Stimulated activated CD8-positive, alpha-beta memory T cell treated with anti-CD3 and anti-CD28 coated beads, Interleukin-4, amount 100 ng/mL, for 4 hours (primary cell): ENCODE measurements at regions not wholly inside any gene's neighbourhood (a gene's known extent, or its start where the extent isn't known, plus 50 kb on each side); places are given as distances from the start of the nearest gene placed in this dataset.

Experiments
- DNase-seq, 2 donors: peaks; one replicate each; pipeline ENCODE4 v3.0.0-alpha.2; 2020; ENCODE audit warnings: low read depth in 2 of 2, low spot score in 1 of 2

DNA sequence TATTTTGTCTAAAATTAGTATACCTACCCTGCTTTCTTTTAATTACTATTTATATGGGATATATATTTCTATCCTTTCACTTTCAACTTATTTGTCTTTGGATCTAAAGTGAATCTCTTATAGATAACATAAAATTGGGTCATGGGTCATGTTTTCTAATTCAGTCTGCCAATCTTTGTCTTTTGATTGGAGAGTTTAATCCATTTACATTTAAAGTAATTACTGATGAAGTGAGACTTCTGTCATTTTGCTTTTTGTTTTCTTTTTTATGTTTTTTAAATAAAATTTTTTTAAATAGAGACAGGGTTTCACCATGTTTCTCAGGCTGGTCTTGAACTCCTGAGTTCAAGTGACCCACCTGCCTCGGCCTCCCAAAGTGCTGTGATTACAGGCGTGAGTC, 50.5 kb upstream of the PRDM1 start:
- no peak for DNase-seq

DNA sequence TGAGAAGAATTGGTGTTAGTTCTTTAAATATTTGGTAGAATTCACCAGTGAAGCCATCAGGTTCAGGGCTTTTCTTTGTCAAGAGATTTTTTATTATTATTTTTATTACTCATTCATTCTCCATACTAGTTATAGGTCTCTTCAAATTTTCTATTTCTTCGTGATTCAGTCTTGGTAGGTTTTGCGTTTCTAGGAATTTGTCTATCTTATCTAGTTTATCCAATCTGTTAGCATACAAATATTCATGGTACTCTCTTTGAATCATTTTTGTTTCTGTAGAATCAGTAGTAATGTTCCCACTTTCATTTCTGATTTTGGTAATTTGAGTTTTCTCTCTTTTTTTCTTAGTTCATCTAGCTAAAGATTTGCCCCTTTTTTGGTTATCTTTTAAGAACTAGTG, 52.3 kb upstream of the PRDM1 start:
- no peak for DNase-seq

DNA sequence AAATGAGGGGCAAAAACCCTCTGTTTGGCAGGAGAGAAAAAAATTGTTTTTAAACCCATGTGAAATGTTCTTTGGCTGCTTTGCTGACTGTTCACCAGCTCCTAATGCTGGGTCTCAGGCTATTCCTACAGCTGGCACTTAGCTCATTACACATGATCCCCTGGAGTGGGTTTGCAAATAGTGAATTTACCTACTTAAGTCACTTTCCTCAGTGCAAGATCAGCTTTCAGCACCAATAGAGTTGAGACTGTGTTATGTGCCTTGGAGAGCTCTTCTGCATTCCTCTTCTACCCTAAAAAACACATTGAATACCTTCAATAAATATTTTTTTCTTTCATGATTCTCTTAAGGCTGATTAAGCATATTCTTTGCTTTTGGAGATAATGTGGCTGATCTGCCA, 58.4 kb upstream of the PRDM1 start:
- DNase-seq = no peak

DNA sequence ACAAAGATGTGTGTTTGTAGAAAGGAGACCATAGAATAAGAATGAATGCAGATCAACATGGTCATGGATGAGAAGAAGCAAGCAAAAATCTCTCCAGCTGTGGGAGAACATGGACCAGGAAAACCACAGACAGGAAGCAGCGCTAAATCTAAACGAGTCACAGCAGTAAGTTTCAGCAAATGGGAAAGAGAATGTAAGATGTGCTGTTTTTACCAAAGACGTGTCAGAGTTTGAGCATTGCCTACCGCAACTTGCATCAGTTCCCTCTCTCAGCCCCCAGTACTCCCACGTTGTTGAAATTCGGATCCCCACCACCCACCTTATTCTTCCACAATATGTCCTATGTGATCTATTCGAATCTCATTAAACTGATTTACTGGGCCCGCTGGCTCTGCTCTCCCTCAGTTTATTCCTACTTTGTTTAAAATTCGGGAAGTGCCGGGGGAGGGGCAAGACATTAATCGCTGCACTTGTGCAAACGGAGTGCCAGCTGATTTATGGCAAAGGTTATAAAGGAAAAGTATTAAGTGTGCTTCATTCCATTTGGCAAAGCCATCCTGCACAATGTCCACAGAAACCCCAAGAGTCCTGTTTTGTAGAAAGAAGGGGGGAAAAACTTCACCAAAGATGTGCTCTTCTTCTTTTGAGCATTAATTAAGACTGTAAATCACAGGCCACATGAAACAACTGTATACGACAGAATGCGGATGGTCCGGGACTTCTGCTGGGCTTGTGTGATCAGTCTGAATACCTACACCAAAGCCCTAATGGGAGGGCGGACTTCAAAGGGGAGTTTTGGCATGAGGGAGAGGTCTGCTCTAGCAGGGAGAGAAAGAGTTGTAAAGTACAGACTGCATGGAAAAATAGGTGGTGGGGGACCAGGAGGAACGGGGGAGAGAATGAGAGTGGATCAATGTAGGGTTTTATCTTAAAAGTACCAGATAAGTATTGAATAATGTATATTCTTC, 59.1 kb upstream of the PRDM1 start:
- DNase-seq = no peak

DNA sequence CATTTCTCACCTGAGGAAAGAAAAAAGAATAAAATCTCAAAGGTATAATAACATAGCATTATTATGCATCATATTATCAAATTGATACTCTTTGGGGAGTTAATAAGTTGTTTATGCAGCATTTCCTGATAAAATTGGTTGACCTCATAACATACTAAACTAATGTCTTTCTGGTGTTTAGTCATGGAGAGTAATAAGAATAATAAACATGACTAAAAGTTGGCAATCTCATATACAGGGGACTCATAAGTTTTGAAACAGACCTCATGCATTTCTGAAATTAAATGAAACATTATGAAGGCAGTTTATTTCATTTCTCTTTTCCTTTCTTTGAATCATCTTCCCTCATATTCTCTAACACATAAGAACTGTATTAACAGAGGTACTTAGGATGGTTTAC, 60.5 kb upstream of the PRDM1 start:
- no peak for DNase-seq

DNA sequence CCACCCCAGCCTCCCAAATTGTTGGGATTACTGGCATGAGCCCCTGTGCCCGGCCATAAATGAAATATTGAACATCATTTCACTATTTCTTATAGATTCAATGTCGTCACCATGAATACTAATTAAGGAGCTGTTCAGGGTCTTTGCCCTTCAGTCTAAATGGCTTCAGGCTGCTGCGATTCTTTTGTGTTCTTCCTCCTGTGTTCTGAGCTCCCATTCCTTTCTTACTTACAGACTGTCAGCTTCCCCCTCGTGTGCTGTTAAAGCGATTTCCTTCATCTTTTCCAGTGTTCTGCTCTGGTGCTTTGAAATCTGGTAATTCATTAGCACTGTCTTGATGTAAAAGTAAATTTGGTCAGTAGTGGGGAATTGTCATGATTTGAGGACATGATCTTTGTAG, 63.3 kb upstream of the PRDM1 start:
- no peak for DNase-seq

DNA sequence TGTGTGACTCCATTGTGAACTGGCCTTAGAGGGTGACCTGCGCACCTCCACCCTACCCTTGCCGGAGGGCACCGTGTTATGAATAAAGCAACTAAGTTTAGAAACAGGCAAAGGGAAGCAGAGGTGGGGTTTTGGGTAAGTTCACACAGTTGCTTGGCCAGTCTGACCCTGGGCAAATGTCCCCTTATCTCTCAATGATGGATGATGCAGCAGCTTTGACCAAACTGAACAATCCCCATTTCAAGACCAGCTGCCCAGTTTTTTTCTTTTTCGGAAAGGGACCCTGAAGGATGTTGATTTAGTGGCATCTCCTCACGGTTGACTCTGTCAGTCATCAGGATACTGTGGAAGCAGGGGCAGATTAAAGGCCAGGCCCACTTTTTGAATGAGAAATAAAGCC, 68.7 kb upstream of the PRDM1 start:
- DNase-seq = no peak

DNA sequence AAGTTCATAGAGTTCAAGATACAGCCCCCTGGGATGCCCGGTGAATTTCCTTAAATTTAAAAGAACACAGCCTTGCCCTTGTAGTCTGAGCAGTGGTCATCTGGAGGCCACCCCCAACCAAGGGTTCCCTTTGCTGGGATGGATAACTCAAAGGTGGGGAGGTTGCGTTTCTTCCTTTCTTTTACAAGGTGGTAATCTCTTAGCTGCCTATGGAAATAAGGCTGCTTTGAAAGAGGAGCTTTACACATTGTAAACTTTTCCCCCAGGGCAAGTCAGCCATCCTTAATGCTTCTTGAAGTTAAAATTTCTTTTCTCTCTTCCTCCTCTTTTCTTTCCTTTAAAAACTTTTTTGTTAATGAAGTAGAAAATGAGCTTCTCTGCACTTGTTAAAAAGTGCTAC, 71.2 kb upstream of the PRDM1 start:
- DNase-seq = no peak

DNA sequence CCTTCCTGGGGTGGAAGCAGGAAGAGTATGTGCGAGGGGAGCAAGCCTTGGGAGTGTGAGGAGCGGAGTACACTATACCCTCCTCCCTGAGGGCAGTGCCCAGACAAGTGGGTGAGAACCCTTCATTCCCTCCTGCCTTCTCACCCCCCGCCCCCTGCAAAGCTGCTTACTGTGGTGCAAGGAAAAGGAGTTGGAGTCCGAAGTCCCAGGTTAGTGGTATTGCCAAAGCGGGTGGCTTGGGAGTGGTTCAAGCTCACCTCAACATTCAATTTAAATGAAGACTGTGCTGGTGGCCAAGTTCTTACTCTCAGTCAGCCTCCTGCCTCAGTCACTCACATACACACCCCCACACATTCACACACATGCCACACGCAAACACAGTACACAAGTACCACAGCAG, 74.7 kb upstream of the PRDM1 start:
- no peak for DNase-seq

DNA sequence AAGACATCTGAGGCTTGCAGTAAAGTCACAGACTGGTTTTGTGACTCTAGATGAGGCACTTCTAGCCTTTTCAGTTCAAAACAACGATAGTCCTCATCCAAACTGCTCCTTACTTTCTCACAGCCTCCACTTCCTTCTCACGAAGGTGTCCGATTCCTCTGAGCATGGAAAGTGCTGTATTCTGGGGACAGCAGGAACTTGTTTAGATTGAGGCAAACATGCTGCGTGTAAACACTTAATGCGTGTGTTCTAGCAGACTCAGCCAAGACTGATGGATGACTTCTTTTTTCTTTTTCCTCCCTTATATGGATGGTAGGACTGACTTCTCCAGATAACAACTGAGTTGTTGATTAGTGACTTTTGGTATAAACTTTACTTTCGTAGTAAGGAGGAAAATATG, 80.2 kb upstream of the PRDM1 start:
- no peak for DNase-seq

DNA sequence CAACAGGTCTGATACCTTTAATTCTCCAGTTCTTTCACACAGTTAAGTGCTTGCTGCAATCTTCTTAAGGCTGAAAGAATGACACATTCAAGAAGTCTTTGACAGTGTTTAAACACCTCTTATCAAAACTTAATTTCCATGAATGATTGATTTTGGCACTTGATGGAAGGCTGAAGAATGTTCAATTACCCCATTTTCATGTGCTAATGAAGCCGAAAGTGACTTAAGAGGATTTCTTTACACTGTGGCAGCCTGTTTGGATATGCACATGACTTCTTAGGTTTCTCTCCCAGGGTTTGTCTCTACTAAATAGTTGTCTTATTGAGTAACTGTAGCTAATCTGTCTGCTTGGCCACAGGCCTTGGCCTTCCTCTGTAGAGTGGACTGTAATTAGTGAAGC, 81.1 kb upstream of the PRDM1 start:
- DNase-seq = no peak

DNA sequence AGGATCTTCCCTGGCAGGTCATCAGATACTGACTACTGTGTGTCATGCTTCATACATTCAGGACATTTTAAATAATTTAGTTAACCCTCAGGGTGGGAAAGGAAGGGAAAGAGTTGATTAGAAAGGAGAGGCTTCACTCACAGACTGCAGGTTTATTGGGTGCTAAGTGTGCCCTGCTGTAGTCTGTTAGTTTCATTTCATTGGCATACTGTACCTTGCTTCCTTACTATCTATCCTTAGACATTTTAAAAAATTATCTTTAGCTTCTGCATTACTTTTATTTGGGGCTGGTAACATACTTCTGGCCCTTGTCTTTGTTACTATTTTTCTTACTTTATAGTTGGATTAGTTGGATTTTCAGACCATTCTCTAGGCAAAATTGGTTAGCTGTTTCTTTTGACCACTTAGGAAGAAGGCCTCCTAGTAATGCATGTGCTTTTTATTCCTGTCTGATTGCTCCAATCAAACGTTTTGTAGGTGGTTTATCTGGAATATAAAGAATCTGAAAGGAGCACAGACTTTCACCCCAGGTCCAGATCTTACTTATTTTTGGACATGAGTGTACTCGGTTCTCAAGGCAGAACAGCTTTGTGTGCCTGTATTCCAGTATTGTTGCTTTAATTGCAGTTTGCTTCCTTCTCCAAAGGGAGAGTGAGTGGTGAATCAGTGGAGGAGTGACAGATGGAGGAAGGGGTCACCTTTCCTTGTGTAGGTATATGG, 82.7 kb upstream of the PRDM1 start:
- no peak for DNase-seq

DNA sequence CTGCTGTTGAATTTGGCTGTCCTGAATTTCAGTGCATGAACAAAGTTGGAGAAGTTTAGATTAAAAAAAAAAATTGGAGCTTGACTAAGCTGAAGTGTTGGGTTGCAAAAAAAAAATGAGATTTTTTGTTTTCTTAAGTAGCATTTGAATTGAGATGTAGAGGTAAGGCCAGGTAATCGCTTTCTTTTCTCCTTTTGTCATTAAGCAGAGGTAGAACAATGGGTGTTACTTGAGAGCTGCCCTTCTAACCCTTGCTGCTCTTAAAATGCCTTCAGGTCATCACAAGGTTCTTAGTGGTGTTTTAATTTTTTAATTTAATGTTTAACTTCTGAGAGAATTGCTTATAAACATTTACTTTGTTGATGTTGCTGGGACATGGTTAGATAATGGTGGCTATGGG, 84.1 kb upstream of the PRDM1 start:
- DNase-seq = no peak

DNA sequence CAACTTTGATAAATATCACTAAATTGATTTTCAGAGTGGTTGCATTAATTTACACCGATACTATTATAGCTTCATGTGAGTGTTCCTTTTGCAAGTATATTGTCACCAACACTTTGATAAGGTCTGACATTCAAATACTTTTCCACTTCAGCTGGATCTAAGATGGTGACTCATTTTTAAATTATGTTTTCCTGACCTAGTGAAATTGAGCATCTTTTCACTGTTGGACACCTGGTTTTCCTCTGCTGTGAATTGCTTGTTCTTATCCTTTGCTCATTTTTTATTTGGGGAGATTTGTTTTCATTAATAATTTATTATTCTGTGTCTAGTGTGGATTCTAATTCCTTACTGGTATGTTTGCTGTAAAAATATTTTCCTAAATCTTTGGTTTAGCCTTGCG, 85.2 kb upstream of the PRDM1 start:
- DNase-seq = no peak

DNA sequence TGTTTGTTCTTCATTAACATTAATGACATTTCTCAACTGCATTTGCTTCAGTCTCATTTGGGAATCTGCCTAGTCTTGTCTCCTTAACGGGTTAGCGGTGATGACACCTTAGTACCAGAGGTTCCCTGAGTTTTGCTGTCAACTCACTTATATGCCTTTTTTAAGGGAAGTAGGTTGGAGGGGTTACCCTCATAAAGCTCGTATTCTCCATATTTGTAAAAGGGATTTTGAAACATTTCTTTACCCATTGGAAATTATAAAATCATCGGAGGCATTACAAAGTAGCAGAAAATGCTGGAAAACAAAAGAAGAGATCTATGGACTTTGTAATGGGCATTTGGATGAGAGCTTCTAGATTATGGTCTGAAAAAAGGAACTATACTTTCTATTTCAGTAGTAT, 88.7 kb upstream of the PRDM1 start:
- no peak for DNase-seq

DNA sequence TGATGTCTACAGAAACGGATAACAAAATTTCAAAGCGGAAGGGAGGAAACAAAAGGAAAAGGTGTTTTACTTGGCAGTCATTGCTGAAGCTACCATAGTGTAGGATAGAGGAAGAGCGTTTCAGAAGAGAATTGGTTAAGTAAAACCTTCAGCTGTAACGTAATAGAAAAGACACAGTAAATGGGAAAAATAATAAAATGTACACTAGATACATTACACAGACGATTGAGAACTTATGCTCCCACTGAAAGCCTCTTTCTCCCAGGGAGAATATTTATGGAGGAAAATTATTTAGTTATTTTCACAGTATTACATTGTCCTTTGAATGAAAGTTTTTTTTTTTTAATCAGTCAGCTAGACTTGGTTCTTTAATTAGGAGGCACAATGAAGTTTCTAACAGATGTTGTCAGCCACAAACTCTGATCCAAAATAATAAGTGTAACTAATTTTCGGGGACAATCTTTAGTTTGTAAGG, 90.7 kb upstream of the PRDM1 start:
- no peak for DNase-seq

DNA sequence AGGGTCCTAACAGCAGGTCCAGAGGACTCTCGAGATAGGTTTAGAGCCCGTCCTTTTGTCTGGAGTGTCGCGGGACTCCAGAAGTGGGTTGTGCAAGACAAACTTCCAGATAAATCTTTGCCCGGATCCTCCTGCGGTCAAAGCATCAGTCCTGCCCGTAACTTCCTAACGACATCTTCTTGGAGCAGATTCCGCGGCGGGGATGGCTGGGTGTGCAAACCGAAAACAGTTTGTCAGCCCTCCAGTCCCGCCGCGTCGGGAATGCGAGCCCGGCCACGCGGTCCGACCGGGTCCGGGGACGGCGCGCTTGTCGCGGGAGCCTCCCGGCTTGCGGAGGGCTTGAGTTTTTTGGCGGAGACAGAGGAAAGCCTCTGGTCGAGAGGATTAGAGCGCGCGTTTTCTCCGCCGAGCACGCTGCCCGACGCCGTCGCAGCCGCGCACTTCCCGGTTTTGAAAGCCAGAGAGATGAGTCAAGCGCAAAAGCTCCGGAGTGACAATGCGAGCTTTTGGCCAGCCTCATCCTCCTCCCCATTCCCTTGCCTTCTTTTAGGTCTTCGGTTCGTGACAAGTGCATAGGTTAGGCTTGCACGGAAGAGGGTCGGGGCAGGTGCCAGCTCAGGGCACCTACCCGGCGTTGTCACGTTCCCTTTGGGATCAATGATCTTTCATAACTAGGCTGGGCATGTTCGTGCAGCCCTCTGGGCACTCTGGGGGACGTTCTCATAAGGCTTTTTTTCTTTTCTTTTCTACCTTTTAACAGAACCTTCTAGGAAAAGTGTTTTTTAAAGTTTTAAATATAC, 91.3 kb upstream of the PRDM1 start:
- DNase-seq = no peak

DNA sequence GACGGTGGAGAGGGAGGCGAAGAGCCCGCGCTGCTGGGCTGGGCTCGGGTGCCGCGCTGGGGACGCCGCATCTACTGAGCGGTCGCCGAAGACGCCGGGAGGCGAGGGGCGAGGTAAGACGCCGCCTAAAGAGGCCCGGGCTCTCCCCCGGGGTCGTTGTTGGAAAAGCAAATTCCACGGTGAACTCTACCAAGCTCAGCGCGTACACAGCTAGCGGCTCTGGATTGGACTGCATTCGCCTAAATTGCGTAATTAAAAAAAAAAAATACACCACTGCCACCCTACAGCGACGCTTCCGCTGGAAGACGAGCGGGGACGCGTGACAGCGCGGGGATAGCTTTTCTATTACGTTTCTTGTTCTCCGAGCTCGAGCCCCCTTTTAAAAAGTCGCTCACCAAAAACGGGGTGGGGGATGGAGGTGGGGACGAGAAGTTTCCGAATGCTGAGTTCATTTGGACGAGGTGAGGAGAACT, 92.0 kb upstream of the PRDM1 start:
- DNase-seq = peak; percentile 18 to 20

DNA sequence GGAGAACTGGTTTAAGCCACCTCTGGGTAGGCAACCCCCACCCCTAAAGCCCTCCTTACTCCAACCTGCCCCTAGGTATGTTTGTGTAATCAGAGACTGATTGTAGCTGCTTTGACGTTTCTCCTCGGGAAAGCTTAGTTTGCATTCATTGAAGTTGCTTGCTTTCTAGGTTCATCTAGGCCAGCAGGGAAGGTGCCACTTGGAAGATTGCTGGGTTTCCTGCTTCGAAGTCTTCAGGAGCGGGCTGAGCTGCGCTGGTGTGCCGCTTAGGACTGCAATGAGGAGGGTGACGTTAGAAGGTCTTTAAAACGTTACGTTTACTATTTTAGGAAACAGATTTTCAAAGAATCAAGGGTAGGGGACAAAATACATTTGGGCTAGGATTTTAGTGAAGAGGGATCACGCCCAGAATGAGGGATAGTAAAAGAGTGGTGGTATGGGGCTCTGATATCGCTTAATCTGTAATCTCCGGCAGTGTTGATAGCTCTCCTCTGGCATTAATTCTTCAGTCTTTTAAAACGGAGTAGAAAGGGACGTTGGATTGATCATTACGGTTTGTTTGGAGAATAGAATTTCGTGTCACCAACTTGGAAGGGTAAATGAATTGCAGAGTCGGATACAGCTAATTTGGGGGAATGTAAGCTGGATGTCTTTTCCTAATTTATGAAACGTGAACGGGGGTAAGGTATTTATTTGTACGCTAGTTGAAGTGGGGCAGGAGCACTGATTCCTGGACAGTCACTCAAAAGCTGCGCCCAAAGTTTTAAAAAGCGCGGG, 92.6 kb upstream of the PRDM1 start:
- DNase-seq = no peak

DNA sequence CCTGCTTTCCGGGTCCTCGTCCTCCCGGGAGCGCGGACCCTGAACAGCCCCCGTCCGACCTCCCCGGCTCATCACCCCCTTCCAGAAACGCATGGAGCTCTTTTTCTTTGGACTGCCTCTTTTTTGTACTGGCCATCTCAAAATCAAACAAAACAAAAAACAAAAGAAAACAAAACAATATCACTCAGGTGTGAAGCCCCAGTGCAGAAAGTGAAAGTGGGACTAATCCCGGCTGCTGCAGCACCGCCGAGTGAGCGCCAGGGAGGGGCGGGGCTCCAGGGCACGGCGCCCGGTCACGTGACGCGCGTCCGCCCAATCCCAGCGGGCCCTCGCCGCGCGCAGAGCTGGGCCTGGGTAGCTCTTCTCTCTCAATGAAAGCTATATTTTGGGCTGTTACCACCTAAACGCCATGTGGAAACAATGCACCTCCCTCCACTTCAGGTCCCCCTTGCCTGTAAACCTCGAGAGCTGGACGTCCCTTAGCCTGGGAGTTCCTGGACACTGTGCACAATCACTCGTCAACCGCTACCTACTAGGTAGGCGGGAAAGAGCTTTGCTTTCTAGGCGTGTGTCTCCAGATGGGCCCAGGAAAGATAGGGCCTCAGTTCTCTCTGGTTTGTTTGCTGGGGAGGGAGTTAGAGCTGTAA, 93.7 kb upstream of the PRDM1 start:
- DNase-seq = peak; percentile 71 to 74
